ACHN (cell line): ENCODE measurements at regions not wholly inside any gene's neighbourhood (a gene's known extent, or its start where the extent isn't known, plus 50 kb on each side); places are given as distances from the start of the nearest gene placed in this dataset.

Experiments used
- DNase-seq: peaks from one replicate; pipeline ENCODE4 v3.0.0-alpha.2; 2015
- in situ Hi-C: cut with HindIII; loops from 2 replicates; pipeline ENCODE4 v1.10.0; 2017; ENCODE audit warnings: low sequenced_read_pairs, low pct_ligation_motif_present, low pct_unique_long_range_greater_than_20kb

- no peak for DNase-seq
- in situ Hi-C loops: no loop called here
Observed at GRCh38 chr16:66141885-66142284, 224.6 kb upstream of the CDH5 start.

GRCh38 chr16:66137853-66138252 lies 228.6 kb upstream of the CDH5 start:
- in situ Hi-C loops: no loop called here
- DNase-seq: no peak

- in situ Hi-C loops: no loop called here
- DNase-seq: no peak
Observed at GRCh38 chr16:66136841-66137240, 229.7 kb upstream of the CDH5 start.

GRCh38 chr16:66135838-66136237 lies 230.7 kb upstream of the CDH5 start:
- DNase-seq: no peak
- in situ Hi-C loops: no loop called here

- DNase-seq: no peak
- in situ Hi-C loops: no loop called here
Observed at GRCh38 chr16:66135421-66135831, 231.1 kb upstream of the CDH5 start.

- no peak for DNase-seq
- in situ Hi-C loops: no loop called here
Observed at GRCh38 chr16:66134875-66135274, 231.6 kb upstream of the CDH5 start.

- in situ Hi-C loops: no loop called here
- DNase-seq: no peak
Observed at GRCh38 chr16:66133643-66134338, 232.7 kb upstream of the CDH5 start.

GRCh38 chr16:66131895-66132294 lies 234.6 kb upstream of the CDH5 start:
- no peak for DNase-seq
- in situ Hi-C loops: no loop called here

- in situ Hi-C loops: no loop called here
- DNase-seq: no peak
Observed at GRCh38 chr16:66131156-66131807, 235.2 kb upstream of the CDH5 start.

- DNase-seq: no peak
- in situ Hi-C loops: no loop called here
Observed at GRCh38 chr16:66130296-66130905, 236.1 kb upstream of the CDH5 start.

GRCh38 chr16:66129196-66129595 lies 237.3 kb upstream of the CDH5 start:
- DNase-seq: no peak
- in situ Hi-C loops: no loop called here

GRCh38 chr16:66128371-66128770 lies 238.1 kb upstream of the CDH5 start:
- no peak for DNase-seq

GRCh38 chr16:66127459-66128370 lies 238.8 kb upstream of the CDH5 start:
- DNase-seq: no peak
- in situ Hi-C loops: no loop called here

More at GRCh38 chr16:66128371-66128770, 238.1 kb upstream of the CDH5 start:
- in situ Hi-C loops: no loop called here

GRCh38 chr16:66121466-66121865 lies 245.0 kb upstream of the CDH5 start:
- in situ Hi-C loops: no loop called here

GRCh38 chr16:66120656-66121055 lies 245.8 kb upstream of the CDH5 start:
- no peak for DNase-seq
- in situ Hi-C loops: no loop called here

More at GRCh38 chr16:66121466-66121865, 245.0 kb upstream of the CDH5 start:
- no peak for DNase-seq

- in situ Hi-C loops: no loop called here
- DNase-seq: no peak
Observed at GRCh38 chr16:66116163-66117002, 250.1 kb upstream of the CDH5 start.

GRCh38 chr16:66115373-66115772 lies 251.1 kb upstream of the CDH5 start:
- no peak for DNase-seq
- in situ Hi-C loops: no loop called here

- DNase-seq: no peak
- in situ Hi-C loops: no loop called here
Observed at GRCh38 chr16:66113223-66113622, 253.3 kb upstream of the CDH5 start.
